DND-41 (cell line): ENCODE measurements at regions not wholly inside any gene's neighbourhood (a gene's known extent, or its start where the extent isn't known, plus 50 kb on each side); places are given as distances from the start of the nearest gene placed in this dataset.

ENCODE experiments used
- EZH2 ChIP-seq: IDR thresholded peaks from 3 replicates; pipeline ENCODE4 v1.6.1; 2012; ENCODE audit warnings: borderline replicate concordance, low read depth, mild to moderate bottlenecking, moderate library complexity, low read length, inconsistent platforms; ENCODE audit not compliant: severe bottlenecking
- TF ChIP-seq, protein P1 (sequence below): IDR thresholded peaks from 2 replicates; pipeline ENCODE4 v1.5.1; 2012; ENCODE audit warnings: borderline replicate concordance, low read length, moderate library complexity, mild to moderate bottlenecking; ENCODE audit not compliant: poor library complexity, severe bottlenecking; ENCODE audit errors: extremely low read depth

DNA sequence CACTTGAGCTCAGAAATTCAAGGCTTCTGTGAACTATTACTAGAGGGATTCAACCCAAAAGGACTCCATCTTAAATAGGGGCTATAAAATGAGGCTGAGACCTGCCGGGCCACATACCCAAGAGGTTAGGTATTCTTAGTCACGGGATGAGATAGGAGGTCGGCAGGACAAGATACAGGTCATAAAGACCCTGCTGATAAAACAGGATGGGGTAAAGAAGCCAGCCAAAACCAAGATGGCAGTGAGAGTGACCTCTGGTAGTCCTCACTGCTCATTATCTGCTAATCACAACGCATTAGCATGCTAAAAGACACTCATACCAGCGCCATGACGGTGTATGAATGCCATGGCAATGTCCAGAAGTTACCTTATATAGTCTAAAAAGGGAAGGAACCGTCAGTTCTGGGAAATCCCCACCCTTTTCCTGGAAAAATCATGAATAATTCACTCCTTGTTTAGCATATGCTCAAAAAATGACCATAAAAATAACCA is 101.2 kb upstream of the TRIM24 start:
- TF ChIP-seq, protein P1, sequence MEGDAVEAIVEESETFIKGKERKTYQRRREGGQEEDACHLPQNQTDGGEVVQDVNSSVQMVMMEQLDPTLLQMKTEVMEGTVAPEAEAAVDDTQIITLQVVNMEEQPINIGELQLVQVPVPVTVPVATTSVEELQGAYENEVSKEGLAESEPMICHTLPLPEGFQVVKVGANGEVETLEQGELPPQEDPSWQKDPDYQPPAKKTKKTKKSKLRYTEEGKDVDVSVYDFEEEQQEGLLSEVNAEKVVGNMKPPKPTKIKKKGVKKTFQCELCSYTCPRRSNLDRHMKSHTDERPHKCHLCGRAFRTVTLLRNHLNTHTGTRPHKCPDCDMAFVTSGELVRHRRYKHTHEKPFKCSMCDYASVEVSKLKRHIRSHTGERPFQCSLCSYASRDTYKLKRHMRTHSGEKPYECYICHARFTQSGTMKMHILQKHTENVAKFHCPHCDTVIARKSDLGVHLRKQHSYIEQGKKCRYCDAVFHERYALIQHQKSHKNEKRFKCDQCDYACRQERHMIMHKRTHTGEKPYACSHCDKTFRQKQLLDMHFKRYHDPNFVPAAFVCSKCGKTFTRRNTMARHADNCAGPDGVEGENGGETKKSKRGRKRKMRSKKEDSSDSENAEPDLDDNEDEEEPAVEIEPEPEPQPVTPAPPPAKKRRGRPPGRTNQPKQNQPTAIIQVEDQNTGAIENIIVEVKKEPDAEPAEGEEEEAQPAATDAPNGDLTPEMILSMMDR: no peak
- TF ChIP-seq EZH2: no peak
